Endodermal cell (in vitro differentiated cells): ENCODE measurements at regions not wholly inside any gene's neighbourhood (a gene's known extent, or its start where the extent isn't known, plus 50 kb on each side); places are given as distances from the start of the nearest gene placed in this dataset.

Source experiments
- DNase-seq: peaks from one replicate; pipeline ENCODE4 v3.0.0-alpha.2; 2017
- H3K27ac ChIP-seq: 2 replicates; pipeline ENCODE4 v1.5.1; 2013; ENCODE audit warnings: mild to moderate bottlenecking, low read depth, low read length, moderate library complexity
- H3K27me3 ChIP-seq: 2 replicates; pipeline ENCODE4 v1.6.1; 2013; ENCODE audit warnings: mild to moderate bottlenecking, low read length, moderate library complexity; ENCODE audit not compliant: insufficient read depth, control insufficient read depth, poor library complexity, severe bottlenecking
- H3K36me3 ChIP-seq: 2 replicates; pipeline ENCODE4 v1.7.0; 2013; ENCODE audit warnings: mild to moderate bottlenecking, low read length, moderate library complexity; ENCODE audit not compliant: control insufficient read depth, insufficient read depth
- H3K4me1 ChIP-seq: one replicate; pipeline ENCODE4 v1.7.0; 2013; ENCODE audit warnings: low read length; ENCODE audit not compliant: control insufficient read depth, insufficient read depth
- H3K4me3 ChIP-seq: 2 replicates; pipeline ENCODE4 v1.5.1; 2013; ENCODE audit warnings: mild to moderate bottlenecking, low read length, moderate library complexity
- H3K9ac ChIP-seq: 2 replicates; pipeline ENCODE4 v1.6.1; 2013; ENCODE audit warnings: mild to moderate bottlenecking, low read length, moderate library complexity; ENCODE audit not compliant: poor library complexity, severe bottlenecking; ENCODE audit errors: extremely low read depth
- H3K9me3 ChIP-seq: 2 replicates; pipeline ENCODE4 v1.6.1; 2013; ENCODE audit warnings: mild to moderate bottlenecking, low read length, moderate library complexity; ENCODE audit not compliant: control insufficient read depth
- H3K27ac Mint-ChIP-seq: 2 replicates; pipeline ENCODE4 v1.8.0; 2020; ENCODE audit warnings: mixed read lengths
- H3K27me3 Mint-ChIP-seq: 2 replicates; pipeline ENCODE4 v1.8.0; 2021; ENCODE audit warnings: mild to moderate bottlenecking, mixed read lengths; ENCODE audit not compliant: insufficient read depth
- H3K36me3 Mint-ChIP-seq: 2 replicates; pipeline ENCODE4 v1.8.0; 2020; ENCODE audit warnings: low read depth, mixed read lengths
- H3K4me1 Mint-ChIP-seq: 2 replicates; pipeline ENCODE4 v1.8.0; 2020; ENCODE audit warnings: mixed read lengths
- H3K4me3 Mint-ChIP-seq: 2 replicates; pipeline ENCODE4 v1.8.0; 2020; ENCODE audit warnings: mild to moderate bottlenecking, moderate library complexity, mixed read lengths
- H3K9me3 Mint-ChIP-seq: 2 replicates; pipeline ENCODE4 v1.8.0; 2020; ENCODE audit warnings: mild to moderate bottlenecking, mixed read lengths
- WGBS, 2 experiments: methylation state at CpG; one replicate each; pipeline versions ENCODE4 v1.1.5 to v1.1.7; 2013; ENCODE audit warnings: missing lambda C conversion rate in 2 of 2, mixed read lengths in 1 of 2; ENCODE audit not compliant: insufficient coverage in 1 of 2, insufficient read length in 1 of 2; 5-methylcytosine and 5-hydroxymethylcytosine counted together
- TF ChIP-seq, protein P1 (sequence below): fragments of 200-600 bp; sonication (generic); conservative IDR thresholded peaks from 2 replicates; pipeline ENCODE4 v1.5.0; 2021; ENCODE audit warnings: antibody characterized with exemption, mild to moderate bottlenecking

- Mint-ChIP-seq H3K9me3 (no peaks in the 10 kb centered on the region), H3K27ac (no peak overlapping the region), H3K4me3 (no peak overlapping the region), H3K27me3 (no peaks in the 10 kb centered on the region), H3K4me1 (no peaks in the 10 kb centered on the region), H3K36me3 (no peaks in the 10 kb centered on the region)
- no peaks in the 10 kb centered on the region for H3K27me3 ChIP-seq
- DNase-seq: no peak
- H3K9me3 ChIP-seq: peaks cover 3% of the 10 kb centered on the region
- H3K27ac ChIP-seq: no peak overlapping the region
- H3K4me1 ChIP-seq: no peaks in the 10 kb centered on the region
- no peaks in the 10 kb centered on the region for H3K36me3 ChIP-seq
- no peak overlapping the region for H3K9ac ChIP-seq
- H3K4me3 ChIP-seq: no peak overlapping the region
- TF ChIP-seq, protein P1, sequence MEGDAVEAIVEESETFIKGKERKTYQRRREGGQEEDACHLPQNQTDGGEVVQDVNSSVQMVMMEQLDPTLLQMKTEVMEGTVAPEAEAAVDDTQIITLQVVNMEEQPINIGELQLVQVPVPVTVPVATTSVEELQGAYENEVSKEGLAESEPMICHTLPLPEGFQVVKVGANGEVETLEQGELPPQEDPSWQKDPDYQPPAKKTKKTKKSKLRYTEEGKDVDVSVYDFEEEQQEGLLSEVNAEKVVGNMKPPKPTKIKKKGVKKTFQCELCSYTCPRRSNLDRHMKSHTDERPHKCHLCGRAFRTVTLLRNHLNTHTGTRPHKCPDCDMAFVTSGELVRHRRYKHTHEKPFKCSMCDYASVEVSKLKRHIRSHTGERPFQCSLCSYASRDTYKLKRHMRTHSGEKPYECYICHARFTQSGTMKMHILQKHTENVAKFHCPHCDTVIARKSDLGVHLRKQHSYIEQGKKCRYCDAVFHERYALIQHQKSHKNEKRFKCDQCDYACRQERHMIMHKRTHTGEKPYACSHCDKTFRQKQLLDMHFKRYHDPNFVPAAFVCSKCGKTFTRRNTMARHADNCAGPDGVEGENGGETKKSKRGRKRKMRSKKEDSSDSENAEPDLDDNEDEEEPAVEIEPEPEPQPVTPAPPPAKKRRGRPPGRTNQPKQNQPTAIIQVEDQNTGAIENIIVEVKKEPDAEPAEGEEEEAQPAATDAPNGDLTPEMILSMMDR: no peak
These were observed 285.3 kb upstream of the ZSWIM2 start for GRCh38 chr2:187134306-187134705.

DNA sequence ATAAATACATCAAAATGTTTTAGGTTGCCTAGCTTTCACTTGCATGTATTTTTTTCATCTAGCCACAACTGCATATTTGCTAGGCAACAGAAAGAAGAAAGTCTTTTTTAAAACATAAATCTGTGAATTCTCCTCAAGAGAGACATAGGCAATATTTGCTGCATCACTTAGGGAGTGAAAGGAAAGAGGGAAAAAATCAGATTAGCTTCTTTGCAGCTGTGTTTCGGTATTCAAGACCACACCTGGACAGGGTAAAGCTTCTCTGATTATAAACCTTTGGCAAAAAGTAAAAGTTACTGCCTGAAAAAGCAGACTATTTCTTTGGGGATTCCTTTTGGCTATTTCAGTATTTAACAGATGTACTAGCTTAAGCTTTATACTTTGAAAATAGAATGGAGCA, 280.9 kb upstream of the ZSWIM2 start:
- H3K27ac ChIP-seq: no peak overlapping the region
- no peak overlapping the region for H3K4me3 ChIP-seq
- TF ChIP-seq, protein P1: no peak
- Mint-ChIP-seq H3K4me1 (peaks cover 5% of the 10 kb centered on the region), H3K36me3 (no peaks in the 10 kb centered on the region), H3K9me3 (no peaks in the 10 kb centered on the region), H3K4me3 (no peak overlapping the region), H3K27me3 (no peaks in the 10 kb centered on the region), H3K27ac (no peak overlapping the region)
- H3K27me3 ChIP-seq: no peaks in the 10 kb centered on the region
- no peaks in the 10 kb centered on the region for H3K36me3 ChIP-seq
- no peaks in the 10 kb centered on the region for H3K4me1 ChIP-seq
- no peaks in the 10 kb centered on the region for H3K9me3 ChIP-seq
- no peak for DNase-seq
- WGBS, 2 experiments: 90 to 100% methylated on average over 1 of the region's 1 CpG
- H3K9ac ChIP-seq: no peak overlapping the region

DNA sequence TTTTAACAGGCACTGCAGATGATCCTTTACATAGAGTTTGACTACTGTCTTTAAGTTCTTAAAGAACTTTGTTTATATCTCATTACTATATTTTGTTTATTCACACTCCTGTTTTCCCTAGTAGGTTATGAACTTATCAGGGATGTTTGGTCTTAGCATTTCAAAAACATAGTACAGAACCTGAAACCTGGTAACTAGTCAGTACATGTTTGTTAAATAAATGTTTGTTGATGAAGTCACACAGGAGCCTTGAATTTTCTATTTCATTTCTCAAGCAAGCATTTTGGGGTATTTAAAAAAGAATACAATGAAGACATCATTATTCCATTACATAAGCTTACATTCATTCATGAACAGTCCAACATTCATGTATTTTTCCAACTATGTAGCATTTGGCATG, 280.3 kb upstream of the ZSWIM2 start:
- H3K9me3 Mint-ChIP-seq: no peaks in the 10 kb centered on the region
- Histone ChIP-seq H3K36me3 (no peaks in the 10 kb centered on the region), H3K9ac (no peak overlapping the region), H3K27ac (no peak overlapping the region), H3K27me3 (no peaks in the 10 kb centered on the region), H3K4me3 (no peak overlapping the region), H3K4me1 (no peaks in the 10 kb centered on the region), H3K9me3 (no peaks in the 10 kb centered on the region)
- TF ChIP-seq, protein P1: no peak
- no peak for DNase-seq
- no peak overlapping the region for H3K27ac Mint-ChIP-seq
- H3K27me3 Mint-ChIP-seq: no peaks in the 10 kb centered on the region
- H3K4me1 Mint-ChIP-seq: peaks cover 8% of the 10 kb centered on the region
- no peaks in the 10 kb centered on the region for H3K36me3 Mint-ChIP-seq
- no peak overlapping the region for H3K4me3 Mint-ChIP-seq
